Lung (tissue), 11 donors: ENCODE measurements at regions not wholly inside any gene's neighbourhood (a gene's known extent, or its start where the extent isn't known, plus 50 kb on each side); places are given as distances from the start of the nearest gene placed in this dataset.

ENCODE experiments used
- ATAC-seq: fragments of 200-7000 bp; cut with Tn5 transposase; one replicate; pipeline ENCODE4 v1.9.1; 2020; ENCODE audit warnings: moderate number of reproducible peaks; ENCODE audit not compliant: insufficient read depth, low FRiP score
- DNase-seq, 3 donors: peaks; one replicate each; pipeline ENCODE4 v3.0.0-alpha.2; 2013 to 2017
- H3K27ac ChIP-seq, 2 donors: one replicate each; pipeline ENCODE4 v1.5.1; 2013; ENCODE audit warnings: mild to moderate bottlenecking in 2 of 2, moderate library complexity in 2 of 2, control low read depth in 1 of 2, inconsistent platforms in 1 of 2, low read depth in 1 of 2, low read length in 1 of 2
- H3K27me3 ChIP-seq, 3 donors: one replicate each; pipeline ENCODE4 v1.5.1; 2013; ENCODE audit warnings: low read length in 2 of 3; ENCODE audit not compliant: control insufficient read depth in 3 of 3, insufficient read depth in 3 of 3
- H3K36me3 ChIP-seq, 4 donors: one replicate each; pipeline ENCODE4 v1.5.1; 2013; ENCODE audit warnings: low read length in 4 of 4, mild to moderate bottlenecking in 1 of 4, moderate library complexity in 1 of 4; ENCODE audit not compliant: control insufficient read depth in 4 of 4, insufficient read depth in 4 of 4
- H3K4me1 ChIP-seq, 5 donors: one replicate each; pipeline ENCODE4 v1.5.1; 2013; ENCODE audit warnings: low read length in 5 of 5, mild to moderate bottlenecking in 2 of 5, moderate library complexity in 1 of 5; ENCODE audit not compliant: control insufficient read depth in 5 of 5, insufficient read depth in 5 of 5
- H3K4me3 ChIP-seq: one replicate; pipeline ENCODE4 v1.5.1; 2013; ENCODE audit warnings: mild to moderate bottlenecking, control low read depth, moderate library complexity
- H3K9ac ChIP-seq, 2 donors: one replicate each; pipeline ENCODE4 v1.5.1; 2013; ENCODE audit warnings: low read length in 2 of 2, control low read depth in 1 of 2; ENCODE audit not compliant: insufficient read depth in 1 of 2
- H3K9me3 ChIP-seq, 4 donors: one replicate each; pipeline ENCODE4 v1.5.1; 2013; ENCODE audit warnings: low read length in 3 of 4, mild to moderate bottlenecking in 1 of 4, moderate library complexity in 1 of 4; ENCODE audit not compliant: control insufficient read depth in 4 of 4, insufficient read depth in 3 of 4
- WGBS, 2 donors: extraction: QIAGEN DNeasy Blood & Tissue Kit; methylation state at CpG; one replicate each; pipeline ENCODE4 v1.1.7; 2013; 5-methylcytosine and 5-hydroxymethylcytosine counted together
- TF ChIP-seq, protein P1 (sequence below): IDR thresholded peaks from 2 replicates; pipeline ENCODE4 v1.5.1; 2012; ENCODE audit warnings: mild to moderate bottlenecking; ENCODE audit errors: control extremely low read depth, extremely low read depth
- donor health status: control.
- donor health status: control.
- donor health status: Bipolar disorder and iron deficiency.
- donor health status: healthy.
- donor health status: DM: yes; HTN: yes; CAD: no.

DNA sequence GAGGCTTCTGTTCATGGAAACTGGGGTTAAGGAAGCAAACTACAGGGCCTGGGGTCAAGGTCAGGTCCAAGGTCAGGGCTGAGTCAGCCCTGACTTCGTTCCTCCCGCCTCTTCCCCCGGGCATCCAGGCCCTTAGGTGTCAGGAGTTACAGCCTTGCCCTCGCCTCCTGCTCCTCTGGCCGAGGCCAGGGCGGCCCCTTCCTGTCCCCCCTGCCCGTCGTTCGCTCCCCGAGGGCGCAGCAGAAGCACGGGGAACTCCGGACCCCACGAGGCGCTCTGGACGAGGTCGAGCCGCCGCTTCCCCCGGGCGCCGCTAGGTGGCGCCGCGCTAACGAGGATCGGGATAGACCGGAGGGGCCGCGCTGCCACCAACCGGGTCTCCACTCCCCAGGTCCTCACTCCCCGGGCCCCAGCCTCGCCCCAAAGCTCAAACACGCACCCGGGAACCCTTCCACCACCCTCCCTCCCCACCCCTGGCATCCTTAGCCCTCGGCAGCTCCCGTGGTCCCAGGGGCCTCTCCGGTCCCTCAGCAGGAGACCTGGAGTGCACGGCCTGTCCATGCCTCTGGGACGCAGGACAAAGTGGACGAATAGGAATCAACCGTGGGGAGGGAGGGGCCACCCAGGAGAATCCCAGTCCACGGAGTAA is 59.2 kb upstream of the MYL10 start:
- peaks cover 0 to 2% (median 0%) of the 10 kb centered on the region in 3 donors for H3K27me3 ChIP-seq
- peak; percentile 74 to 86 (median 75) for DNase-seq
- TF ChIP-seq, protein P1, sequence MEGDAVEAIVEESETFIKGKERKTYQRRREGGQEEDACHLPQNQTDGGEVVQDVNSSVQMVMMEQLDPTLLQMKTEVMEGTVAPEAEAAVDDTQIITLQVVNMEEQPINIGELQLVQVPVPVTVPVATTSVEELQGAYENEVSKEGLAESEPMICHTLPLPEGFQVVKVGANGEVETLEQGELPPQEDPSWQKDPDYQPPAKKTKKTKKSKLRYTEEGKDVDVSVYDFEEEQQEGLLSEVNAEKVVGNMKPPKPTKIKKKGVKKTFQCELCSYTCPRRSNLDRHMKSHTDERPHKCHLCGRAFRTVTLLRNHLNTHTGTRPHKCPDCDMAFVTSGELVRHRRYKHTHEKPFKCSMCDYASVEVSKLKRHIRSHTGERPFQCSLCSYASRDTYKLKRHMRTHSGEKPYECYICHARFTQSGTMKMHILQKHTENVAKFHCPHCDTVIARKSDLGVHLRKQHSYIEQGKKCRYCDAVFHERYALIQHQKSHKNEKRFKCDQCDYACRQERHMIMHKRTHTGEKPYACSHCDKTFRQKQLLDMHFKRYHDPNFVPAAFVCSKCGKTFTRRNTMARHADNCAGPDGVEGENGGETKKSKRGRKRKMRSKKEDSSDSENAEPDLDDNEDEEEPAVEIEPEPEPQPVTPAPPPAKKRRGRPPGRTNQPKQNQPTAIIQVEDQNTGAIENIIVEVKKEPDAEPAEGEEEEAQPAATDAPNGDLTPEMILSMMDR = peak; percentile 81
- peaks cover 0 to 1% (median 0%) of the 10 kb centered on the region in 4 donors for H3K9me3 ChIP-seq
- H3K4me1 ChIP-seq = peaks cover 0 to 7% (median 6%) of the 10 kb centered on the region in 5 donors
- peak overlapping the region in 1 of 2 donors; percentile 10 for H3K9ac ChIP-seq
- ATAC-seq = peak; percentile 93
- no peaks in the 10 kb centered on the region for H3K36me3 ChIP-seq
- no peak overlapping the region for H3K4me3 ChIP-seq
- WGBS, 2 donors = 3 to 7% methylated on average over 29 to 42 of the region's 43 CpGs
- H3K27ac ChIP-seq = no peak overlapping the region

DNA sequence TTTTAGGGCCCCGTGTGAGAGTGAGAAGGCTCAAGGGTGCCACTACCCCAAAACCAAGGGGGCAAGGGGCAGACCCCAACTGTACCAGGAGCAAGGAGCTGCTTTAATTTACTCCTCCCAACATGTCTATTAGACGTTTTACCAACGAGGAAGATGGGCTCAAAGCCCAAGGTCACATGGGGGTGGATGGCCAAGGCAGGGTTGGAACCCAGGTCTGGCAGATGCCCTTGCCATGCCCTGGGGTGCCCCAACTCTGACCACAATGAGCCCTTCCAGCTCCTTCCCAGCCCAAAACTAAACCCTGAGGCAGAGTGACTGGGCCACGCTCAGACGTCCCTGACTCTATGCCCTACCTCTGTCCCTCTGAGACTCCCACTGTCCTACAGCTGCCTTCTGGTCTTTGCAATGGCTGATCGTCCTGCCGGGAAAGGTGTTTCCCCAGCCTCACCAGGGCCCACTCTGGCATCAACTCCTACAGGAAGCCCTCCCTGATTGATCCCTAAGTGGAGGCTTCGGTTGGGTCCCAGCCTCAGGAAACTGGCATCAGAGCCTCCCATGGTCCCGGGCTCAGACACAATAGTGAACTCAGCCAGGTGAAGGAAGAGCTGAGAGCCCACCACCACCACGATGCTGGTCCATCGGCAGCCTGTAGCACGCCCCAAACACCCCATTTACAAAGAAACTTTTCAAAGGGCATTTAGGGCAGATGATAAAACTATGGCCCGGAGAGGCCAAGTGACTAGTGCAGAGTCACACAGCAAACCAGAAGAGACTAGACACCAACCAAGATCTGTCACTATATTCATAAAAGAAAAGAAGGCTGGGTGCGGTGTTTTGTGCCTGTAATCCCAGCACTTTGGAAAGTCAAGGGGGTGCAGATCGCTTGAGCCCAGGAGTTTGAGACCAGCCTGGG is 60.2 kb upstream of the MYL10 start:
- Histone ChIP-seq H3K36me3 (no peaks in the 10 kb centered on the region), H3K9ac (no peak overlapping the region), H3K9me3 (peaks cover 0 to 1% (median 0%) of the 10 kb centered on the region in 4 donors), H3K4me1 (peaks cover 0 to 7% (median 6%) of the 10 kb centered on the region in 5 donors), H3K4me3 (no peak overlapping the region), H3K27me3 (peaks cover 0 to 2% (median 0%) of the 10 kb centered on the region in 3 donors), H3K27ac (no peak overlapping the region)
- ATAC-seq = no peak
- DNase-seq = no peak
- WGBS, 2 donors = 71 to 74% methylated on average over 15 of the region's 15 CpGs
- TF ChIP-seq, protein P1 = no peak

DNA sequence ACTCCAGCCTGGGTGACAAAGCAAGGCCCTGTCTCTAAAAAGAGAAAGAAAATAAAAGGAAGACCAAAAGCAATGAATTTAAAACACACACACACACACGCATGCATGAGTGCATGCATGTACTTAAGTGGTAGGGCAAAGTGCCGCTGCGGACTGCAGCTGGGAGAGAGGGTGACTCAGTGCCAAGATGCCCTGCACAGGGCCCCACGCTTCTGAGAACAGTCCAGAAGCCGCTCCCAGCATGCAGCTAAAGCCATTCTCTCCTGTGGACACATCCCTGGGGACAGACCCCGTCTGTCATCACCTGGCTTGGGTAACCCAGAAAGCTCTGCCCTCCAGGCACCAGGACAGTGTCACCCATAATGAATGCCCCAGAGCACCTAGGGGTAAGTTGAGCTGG is 61.0 kb upstream of the MYL10 start:
- H3K27me3 ChIP-seq = peaks cover 0 to 2% (median 0%) of the 10 kb centered on the region in 3 donors
- H3K9me3 ChIP-seq = peaks cover 0 to 1% (median 0%) of the 10 kb centered on the region in 4 donors
- H3K27ac ChIP-seq = no peak overlapping the region
- DNase-seq (peak; percentile 29 to 62 (median 43)), ATAC-seq (no peak)
- H3K4me1 ChIP-seq = peaks cover 0 to 7% (median 6%) of the 10 kb centered on the region in 5 donors
- H3K36me3 ChIP-seq = no peaks in the 10 kb centered on the region
- TF ChIP-seq, protein P1 = no peak
- WGBS, 2 donors = 72 to 82% methylated on average over 6 of the region's 6 CpGs
- no peak overlapping the region for H3K9ac ChIP-seq
- no peak overlapping the region for H3K4me3 ChIP-seq
